Pancreas (tissue), 10 donors: ENCODE measurements at regions not wholly inside any gene's neighbourhood (a gene's known extent, or its start where the extent isn't known, plus 50 kb on each side); places are given as distances from the start of the nearest gene placed in this dataset.

Experiments
- ATAC-seq, 4 donors: fragments of 200-7000 bp; cut with Tn5 transposase; one replicate each; pipeline versions ENCODE4 v1.8.0 to v1.9.1; 2020; ENCODE audit warnings: mild to moderate bottlenecking in 4 of 4, moderate library complexity in 4 of 4
- DNase-seq, 6 donors: peaks; one replicate each; pipeline ENCODE4 v3.0.0-alpha.2; 2020
- FAIRE-seq: peaks from 2 replicates; lab custom pipeline; 2012; peaks lifted over from hg19 to GRCh38; lab: Jason Lieb, UNC
- H3K27ac ChIP-seq, 4 donors: fragments of 200-600 bp; sonication (generic); 1 replicate in 3 of 4; 2 replicates in 1 of 4; pipeline versions ENCODE4 v1.5.0 to v1.8.0; 2020
- H3K27me3 ChIP-seq, 4 donors: fragments of 200-600 bp; one replicate each; pipeline ENCODE4 v1.8.0; 2021
- H3K36me3 ChIP-seq, 3 donors: fragments of 200-600 bp; sonication (generic) in 1 of 3; one replicate each; pipeline versions ENCODE4 v1.5.0 to v1.8.0; 2020 to 2021
- H3K4me1 ChIP-seq, 3 donors: fragments of 200-600 bp; one replicate each; pipeline ENCODE4 v1.8.0; 2021
- H3K4me3 ChIP-seq, 4 donors: fragments of 200-600 bp; sonication (generic) in 2 of 4; one replicate each; pipeline versions ENCODE4 v1.5.0 to v1.8.0; 2020 to 2021
- H3K9me3 ChIP-seq, 4 donors: fragments of 200-600 bp; one replicate each; pipeline ENCODE4 v1.8.0; 2021
- CTCF ChIP-seq, 4 donors: fragments of 200-600 bp; sonication (generic) in 3 of 4; IDR thresholded peaks; one replicate each; pipeline versions ENCODE4 v1.5.0 to v1.8.0; 2021; ENCODE audit warnings: antibody characterized with exemption in 4 of 4
- WGBS, 2 donors: extraction: QIAGEN DNeasy Blood & Tissue Kit; methylation state at CpG; one replicate each; pipeline ENCODE4 v1.1.7; 2013; 5-methylcytosine and 5-hydroxymethylcytosine counted together
- intact Hi-C, 3 donors: fragments of 100-400 bp; cut with DNase I; formaldehyde crosslinking; loops; one replicate each; pipeline versions ENCODE4 v1.11.1 to v1.14.2; 2022
- donor health status: healthy with polysubstance abuse.
- donor health status: DM: no; HTN: no; CAD: no; lungs with moderate emphysema.
- donor health status: DM: no; HTN: no; CAD: no.
- donor health status: control.
- donor health status: control.
- donor health status: Bipolar disorder and iron deficiency.
- donor health status: DM: yes; HTN: yes; CAD: no.
- donor health status: DM: no; HTN: no; CAD: no.
- donor health status: DM: no; HTN: no; CAD: no.
- donor health status: DM: yes; HTN: yes; CAD: no.

GRCh38 chr10:80770239-80770638 lies 232.5 kb downstream of the SH2D4B start:
- no peak for FAIRE-seq

GRCh38 chr10:80771285-80771684 lies 233.6 kb downstream of the SH2D4B start:
- intact Hi-C loops = no loop called here
- Histone ChIP-seq H3K9me3 (no peaks in the 10 kb centered on the region), H3K4me3 (no peak overlapping the region), H3K4me1 (no peaks in the 10 kb centered on the region), H3K36me3 (no peaks in the 10 kb centered on the region), H3K27ac (no peak overlapping the region), H3K27me3 (peaks cover 0 to 4% (median 0%) of the 10 kb centered on the region in 4 donors)
- FAIRE-seq (no peak), DNase-seq (no peak), ATAC-seq (no peak)
- no peak for TF ChIP-seq CTCF (IDR thresholded peaks at IDR 0.05)
- 63 to 80% methylated on average over 1 of the region's 1 CpG for WGBS, 2 donors

More at GRCh38 chr10:80770239-80770638, 232.5 kb downstream of the SH2D4B start:
- no peaks in the 10 kb centered on the region for H3K4me1 ChIP-seq
- intact Hi-C loops = no loop called here
- ATAC-seq = no peak
- H3K27me3 ChIP-seq = no peaks in the 10 kb centered on the region
- DNase-seq = no peak
- TF ChIP-seq CTCF (IDR thresholded peaks at IDR 0.05) = no peak
- H3K9me3 ChIP-seq = no peaks in the 10 kb centered on the region
- WGBS, 2 donors = 50 to 54% methylated on average over 2 of the region's 2 CpGs
- no peaks in the 10 kb centered on the region for H3K36me3 ChIP-seq
- no peak overlapping the region for H3K4me3 ChIP-seq
- H3K27ac ChIP-seq = no peak overlapping the region

- 55 to 65% methylated on average over 10 of the region's 10 CpGs for WGBS, 2 donors
Measured at GRCh38 chr10:80771902-80772555, 234.3 kb downstream of the SH2D4B start.

GRCh38 chr10:80772596-80772995 lies 234.9 kb downstream of the SH2D4B start:
- DNase-seq (no peak), FAIRE-seq (no peak), ATAC-seq (no peak)
- TF ChIP-seq CTCF (IDR thresholded peaks at IDR 0.05) = no peak
- intact Hi-C loops = no loop called here
- 68 to 70% methylated on average over 3 of the region's 3 CpGs for WGBS, 2 donors
- Histone ChIP-seq H3K4me3 (no peak overlapping the region), H3K27ac (no peak overlapping the region), H3K9me3 (no peaks in the 10 kb centered on the region), H3K36me3 (no peaks in the 10 kb centered on the region), H3K27me3 (peaks cover 0 to 4% (median 0%) of the 10 kb centered on the region in 4 donors), H3K4me1 (no peaks in the 10 kb centered on the region)

More at GRCh38 chr10:80771902-80772555, 234.3 kb downstream of the SH2D4B start:
- intact Hi-C loops = no loop called here
- no peaks in the 10 kb centered on the region for H3K9me3 ChIP-seq
- no peak overlapping the region for H3K27ac ChIP-seq
- no peak for DNase-seq
- peaks cover 0 to 4% (median 0%) of the 10 kb centered on the region in 4 donors for H3K27me3 ChIP-seq
- no peak for FAIRE-seq
- TF ChIP-seq CTCF (IDR thresholded peaks at IDR 0.05) = no peak
- no peaks in the 10 kb centered on the region for H3K36me3 ChIP-seq
- H3K4me3 ChIP-seq = no peak overlapping the region
- no peak for ATAC-seq
- no peaks in the 10 kb centered on the region for H3K4me1 ChIP-seq

- TF ChIP-seq CTCF (IDR thresholded peaks at IDR 0.05) = no peak
- Histone ChIP-seq H3K27me3 (no peaks in the 10 kb centered on the region), H3K4me3 (no peak overlapping the region), H3K27ac (no peak overlapping the region), H3K4me1 (no peaks in the 10 kb centered on the region), H3K9me3 (no peaks in the 10 kb centered on the region), H3K36me3 (no peaks in the 10 kb centered on the region)
- 86 to 93% methylated on average over 2 of the region's 2 CpGs for WGBS, 2 donors
- FAIRE-seq (no peak), DNase-seq (no peak), ATAC-seq (no peak)
- intact Hi-C loops = no loop called here
Measured at GRCh38 chr10:80784695-80785094, 247.0 kb downstream of the SH2D4B start.
